ENCODE measurements at regions not wholly inside any gene's neighbourhood (a gene's known extent, or its start where the extent isn't known, plus 50 kb on each side); places are given as distances from the start of the nearest gene placed in this dataset.

- Mint-ChIP-seq H3K4me1 (no peaks in the 10 kb centered on the region), H3K9me3 (no peaks in the 10 kb centered on the region), H3K27me3 (ENCODE audit: insufficient read depth, low read depth, poor library complexity) (peaks cover 3% of the 10 kb centered on the region), H3K27ac (no peak overlapping the region), H3K36me3 (ENCODE audit: low read depth) (no peaks in the 10 kb centered on the region), H3K4me3 (no peak overlapping the region)
- no peaks in the 10 kb centered on the region for H4K20me1 ChIP-seq (replicated peaks; ENCODE audit: insufficient read depth)
- H3K4me3 ChIP-seq = no peak overlapping the region
- no peak overlapping the region for H2AFZ ChIP-seq
- no peak overlapping the region for H3K4me2 ChIP-seq
- no peaks in the 10 kb centered on the region for H3F3A ChIP-seq (replicated peaks; ENCODE audit: low read depth)
- ATAC-seq = no peak
- TF ChIP-seq REST (IDR thresholded peaks at IDR 0.05; ENCODE audit: unreplicated experiment) (no peak), EZH2phosphoT487 (IDR thresholded peaks at IDR 0.05; ENCODE audit: unreplicated experiment) (no peak), ZNF114 (CRISPR knock-in tag; IDR thresholded peaks at IDR 0.05) (no peak), EZH2 (IDR thresholded peaks at IDR 0.05; ENCODE audit: low read depth, unreplicated experiment) (no peak), ZNF331 (CRISPR knock-in tag; IDR thresholded peaks at IDR 0.05; ENCODE audit: low read depth) (no peak), ZNF462 (CRISPR knock-in tag; IDR thresholded peaks at IDR 0.05) (no peak), STAT1 (IDR thresholded peaks at IDR 0.05; ENCODE audit: unreplicated experiment) (no peak), CREB1 (CRISPR knock-in tag; IDR thresholded peaks at IDR 0.05; ENCODE audit: low read depth) (no peak), POLR2AphosphoS5 (IDR thresholded peaks at IDR 0.05; ENCODE audit: low read depth) (no peak), JUNB (IDR thresholded peaks at IDR 0.05; ENCODE audit: unreplicated experiment) (no peak), NANOG (IDR thresholded peaks at IDR 0.05; ENCODE audit: borderline replicate concordance) (no peak), CTCF (conservative IDR thresholded peaks at IDR 0.05; ENCODE audit: low read depth in 2 of 2) (no peak), ETS1 (IDR thresholded peaks at IDR 0.05) (no peak)
- no peaks in the 10 kb centered on the region for H3K4me1 ChIP-seq (ENCODE audit: insufficient read depth)
- no peaks in the 10 kb centered on the region for H3K27me3 ChIP-seq (ENCODE audit: insufficient read depth)
- no peak overlapping the region for H3K27ac ChIP-seq (ENCODE audit: low read depth)
- no peaks in the 10 kb centered on the region for H3K36me3 ChIP-seq (ENCODE audit: insufficient read depth)
- no peaks in the 10 kb centered on the region for H3K9me2 ChIP-seq (ENCODE audit: insufficient read depth)
- DNase-seq (ENCODE audit: low spot score) = no peak
- H3K79me2 ChIP-seq (replicated peaks; ENCODE audit: insufficient read depth) = no peaks in the 10 kb centered on the region
Measured at GRCh38 chr4:162403419-162403818, 239.6 kb upstream of the FSTL5 start.
